HG03097 (cell line): ENCODE measurements at regions not wholly inside any gene's neighbourhood (a gene's known extent, or its start where the extent isn't known, plus 50 kb on each side); places are given as distances from the start of the nearest gene placed in this dataset.

Experiments used
- ATAC-seq: cut with Tn5 transposase; IDR thresholded peaks from one replicate; pipeline ENCODE4 v1.9.1; 2021; ENCODE audit not compliant: unreplicated experiment, low FRiP score

- ATAC-seq, result no peak
These were observed 153.5 kb downstream of the RBFOX3 start for GRCh38 chr17:79457376-79457775.

- no peak for ATAC-seq
These were observed 155.2 kb downstream of the RBFOX3 start for GRCh38 chr17:79455636-79456035.

DNA sequence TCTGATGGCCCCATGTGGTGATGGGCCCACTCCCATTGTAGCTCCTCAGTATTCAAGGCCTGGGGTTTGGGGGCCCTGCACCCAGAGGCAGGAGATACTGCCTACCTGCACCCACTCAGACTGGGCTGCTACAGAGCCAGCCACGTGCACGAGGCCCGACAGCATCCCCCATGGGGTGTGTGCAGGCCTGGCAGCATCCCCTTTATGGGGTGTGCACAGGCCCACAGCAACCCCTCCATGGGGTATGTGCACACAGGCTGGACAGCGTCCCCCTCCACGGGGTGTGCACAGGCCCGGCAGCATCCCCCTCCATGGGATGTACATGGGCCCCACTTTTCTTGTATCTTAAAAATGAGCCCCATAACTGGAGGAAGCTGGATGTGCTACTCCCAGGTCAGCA, 156.0 kb downstream of the RBFOX3 start:
- no peak for ATAC-seq

DNA sequence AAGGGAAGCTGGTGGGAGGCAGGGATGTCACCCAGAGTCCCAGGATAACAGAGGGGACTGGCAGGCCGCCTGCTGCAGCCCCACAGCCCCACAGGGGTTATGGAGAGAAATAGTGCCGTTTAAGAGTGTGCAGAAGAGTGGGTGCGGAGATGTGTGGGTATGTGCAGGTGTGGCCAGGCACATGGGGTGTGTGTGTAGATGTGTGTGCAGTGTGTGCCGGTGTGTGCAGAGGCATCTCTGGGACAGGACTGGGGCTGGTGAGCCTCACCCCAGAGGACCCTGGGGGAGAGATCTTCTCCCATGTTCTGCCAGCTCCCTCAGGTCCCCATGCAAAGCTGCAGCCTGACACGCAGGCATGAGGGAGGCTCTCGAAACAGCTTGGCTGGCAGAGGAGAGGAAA, 157.4 kb downstream of the RBFOX3 start:
- no peak for ATAC-seq

GRCh38 chr17:79452706-79453105, 158.1 kb downstream of the RBFOX3 start:
- no peak for ATAC-seq

DNA sequence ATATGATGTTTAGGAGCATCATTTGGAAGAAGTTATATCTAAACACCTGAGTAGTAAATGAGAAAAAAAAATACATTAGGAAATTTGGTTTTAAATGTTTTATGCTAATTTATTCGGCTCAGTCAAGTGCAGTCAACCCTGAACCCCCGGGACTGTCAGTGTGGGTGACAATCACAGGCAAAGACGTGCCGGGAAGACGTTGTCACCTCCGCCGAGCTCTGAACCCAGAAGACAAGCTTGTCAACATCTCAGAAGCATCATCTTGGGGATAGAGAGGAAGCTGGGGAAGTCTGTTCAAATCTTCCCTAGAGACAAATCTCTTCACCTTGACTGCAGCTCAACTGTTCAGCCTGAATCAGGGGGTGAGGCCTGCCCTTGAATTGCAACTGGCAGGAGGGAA, 159.7 kb downstream of the RBFOX3 start:
- no peak for ATAC-seq

DNA sequence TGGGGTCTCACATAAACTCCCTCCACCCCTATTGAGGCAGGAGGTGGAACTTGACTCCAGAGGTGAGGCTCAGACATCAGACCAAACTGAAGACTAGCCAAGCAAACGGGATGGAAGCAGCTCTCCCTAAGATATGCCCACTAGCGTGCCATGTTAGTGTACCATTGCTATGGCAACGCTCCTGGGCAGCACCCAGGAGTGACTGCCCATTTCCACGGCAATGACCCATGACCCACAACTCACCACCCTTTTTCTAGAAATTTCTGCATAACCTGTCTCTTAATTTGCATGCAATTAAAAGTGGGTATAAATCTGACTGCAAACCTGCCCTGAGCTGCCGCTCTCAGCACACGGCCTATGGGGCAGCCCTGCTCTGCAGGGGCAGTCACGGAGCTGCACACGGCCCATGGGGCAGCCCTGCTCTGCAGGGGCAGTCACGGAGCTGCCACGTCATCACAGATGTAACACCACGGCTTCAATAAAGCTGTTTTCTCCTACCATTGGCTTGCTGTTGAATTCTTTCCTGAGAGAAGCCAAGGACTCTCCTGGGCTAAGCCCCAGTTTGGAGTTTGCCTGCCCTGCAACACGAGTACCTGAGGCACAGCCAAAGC, 164.3 kb downstream of the RBFOX3 start:
- no peak for ATAC-seq

DNA sequence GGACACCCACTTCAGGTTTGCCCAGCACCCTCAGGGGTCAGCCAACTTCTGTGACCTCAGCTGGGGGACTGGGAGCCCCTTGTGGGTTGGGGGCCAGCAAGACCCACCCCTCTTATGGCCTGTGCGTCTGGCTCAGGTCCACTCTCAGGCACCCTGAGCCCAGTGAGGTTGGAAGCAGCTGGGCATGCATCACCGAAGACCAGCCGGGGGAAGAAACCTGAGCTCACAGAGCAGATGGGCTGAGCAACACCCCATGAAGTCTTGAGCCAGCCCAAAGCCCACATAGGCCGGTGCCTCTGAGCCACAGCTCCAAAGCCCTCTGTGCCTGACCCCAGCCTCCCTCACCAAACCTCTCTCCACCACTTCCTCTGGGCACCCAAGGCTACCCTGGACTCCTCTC, 166.7 kb downstream of the RBFOX3 start:
- no peak for ATAC-seq

GRCh38 chr17:79443026-79443425, 167.8 kb downstream of the RBFOX3 start:
- ATAC-seq, result no peak

- no peak for ATAC-seq
These were observed 169.3 kb downstream of the RBFOX3 start for GRCh38 chr17:79441356-79442160.

GRCh38 chr17:79440251-79440650, 170.6 kb downstream of the RBFOX3 start:
- no peak for ATAC-seq

DNA sequence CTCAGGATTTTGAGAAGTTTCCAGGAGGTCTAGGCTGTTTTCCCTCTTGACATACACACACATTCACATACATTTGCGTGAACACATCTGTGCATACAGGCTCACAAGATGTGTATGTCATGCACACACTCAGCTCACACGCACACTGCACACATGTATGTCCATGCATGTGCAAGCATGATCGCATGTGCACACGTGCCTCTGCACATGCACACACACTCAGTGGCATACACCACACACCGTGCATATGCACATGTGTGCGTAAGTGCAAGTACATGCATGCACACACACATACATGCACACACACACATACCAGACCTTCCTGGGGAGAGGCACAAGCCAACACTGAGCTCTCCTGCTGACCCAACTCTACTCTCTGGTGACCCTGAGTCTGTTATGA, 171.4 kb downstream of the RBFOX3 start:
- no peak for ATAC-seq

- ATAC-seq, result no peak
These were observed 172.1 kb downstream of the RBFOX3 start for GRCh38 chr17:79438546-79439334.

DNA sequence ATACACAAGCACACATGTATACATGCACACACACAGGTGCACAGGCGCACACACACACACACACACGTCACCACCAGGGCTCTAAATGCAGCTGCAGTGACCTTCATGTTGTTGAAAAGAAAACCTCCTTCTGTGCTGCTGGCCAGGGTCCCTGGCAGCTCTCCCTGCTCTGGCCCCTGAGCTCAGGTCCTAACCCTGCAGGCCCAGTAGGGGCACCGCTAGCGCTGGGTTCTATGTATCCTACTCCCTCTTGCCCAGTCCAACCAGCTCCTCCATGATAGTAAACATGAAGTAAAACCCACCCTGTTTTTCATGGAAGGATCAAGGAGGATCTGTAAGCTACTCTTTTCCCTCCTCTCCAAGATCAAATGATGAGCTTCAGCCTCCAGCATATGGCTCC, 172.8 kb downstream of the RBFOX3 start:
- no peak for ATAC-seq

DNA sequence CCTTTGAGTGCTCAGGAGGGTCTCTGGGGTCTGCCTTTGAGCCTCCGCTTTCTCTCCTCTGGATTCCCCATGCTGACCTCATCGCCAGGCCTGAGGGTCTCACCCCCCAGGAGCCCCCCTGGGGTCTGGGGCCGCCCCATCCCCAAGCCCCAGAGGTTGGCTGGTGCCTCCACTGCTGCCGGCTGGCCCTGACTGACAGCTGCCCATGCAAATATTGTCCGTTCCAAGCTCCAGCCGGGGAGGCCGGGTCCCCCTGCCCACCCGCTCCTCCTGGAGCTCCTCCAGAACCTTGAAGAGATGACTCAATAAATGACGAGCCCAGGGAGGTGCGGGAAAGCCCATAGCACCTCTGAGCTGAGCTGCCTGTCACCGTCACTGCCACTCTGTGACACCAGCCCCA, 173.8 kb downstream of the RBFOX3 start:
- ATAC-seq, result no peak

GRCh38 chr17:79435962-79436361, 174.9 kb downstream of the RBFOX3 start:
- ATAC-seq, result no peak

GRCh38 chr17:79435296-79435695, 175.6 kb downstream of the RBFOX3 start:
- no peak for ATAC-seq

DNA sequence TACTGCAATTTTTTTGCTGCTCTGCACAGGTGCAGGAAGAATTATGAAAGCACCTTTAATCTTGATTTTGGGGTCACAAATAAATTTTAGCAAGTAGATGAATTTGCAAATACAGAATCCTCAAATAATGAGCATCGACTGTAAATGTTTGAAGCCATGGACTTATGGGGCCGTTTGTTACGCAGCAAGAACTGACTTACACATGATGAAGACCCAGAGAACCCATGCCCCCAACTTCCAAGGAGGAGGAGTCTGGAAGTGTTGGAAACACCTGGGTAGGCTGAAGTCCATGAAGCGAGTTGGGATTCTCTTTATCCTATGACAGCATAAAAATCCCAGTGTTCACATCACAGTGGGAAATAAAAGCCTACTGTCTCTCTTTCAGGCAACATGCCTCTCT, 176.6 kb downstream of the RBFOX3 start:
- ATAC-seq, result no peak

- no peak for ATAC-seq
These were observed 177.5 kb downstream of the RBFOX3 start for GRCh38 chr17:79433379-79433778.

- no peak for ATAC-seq
These were observed 179.7 kb downstream of the RBFOX3 start for GRCh38 chr17:79431175-79431574.

GRCh38 chr17:79429864-79430494, 180.9 kb downstream of the RBFOX3 start:
- ATAC-seq, result no peak
